Breast epithelium (tissue), 3 donors: ENCODE measurements at regions not wholly inside any gene's neighbourhood (a gene's known extent, or its start where the extent isn't known, plus 50 kb on each side); places are given as distances from the start of the nearest gene placed in this dataset.

Experiments used
- POLR2AphosphoS5 ChIP-seq, 3 donors: sonication (generic); formaldehyde crosslinking; IDR thresholded peaks; one replicate each; pipeline ENCODE4 v1.6.1; 2017; ENCODE audit warnings: antibody characterized with exemption in 3 of 3
- TF ChIP-seq, protein P1 (sequence below), 3 donors: fragments of 450-650 bp; IDR thresholded peaks; one replicate each; pipeline ENCODE4 v1.5.1; 2016 to 2017; ENCODE audit warnings: antibody characterized with exemption in 3 of 3, mild to moderate bottlenecking in 3 of 3, moderate library complexity in 3 of 3

- TF ChIP-seq, protein P1, sequence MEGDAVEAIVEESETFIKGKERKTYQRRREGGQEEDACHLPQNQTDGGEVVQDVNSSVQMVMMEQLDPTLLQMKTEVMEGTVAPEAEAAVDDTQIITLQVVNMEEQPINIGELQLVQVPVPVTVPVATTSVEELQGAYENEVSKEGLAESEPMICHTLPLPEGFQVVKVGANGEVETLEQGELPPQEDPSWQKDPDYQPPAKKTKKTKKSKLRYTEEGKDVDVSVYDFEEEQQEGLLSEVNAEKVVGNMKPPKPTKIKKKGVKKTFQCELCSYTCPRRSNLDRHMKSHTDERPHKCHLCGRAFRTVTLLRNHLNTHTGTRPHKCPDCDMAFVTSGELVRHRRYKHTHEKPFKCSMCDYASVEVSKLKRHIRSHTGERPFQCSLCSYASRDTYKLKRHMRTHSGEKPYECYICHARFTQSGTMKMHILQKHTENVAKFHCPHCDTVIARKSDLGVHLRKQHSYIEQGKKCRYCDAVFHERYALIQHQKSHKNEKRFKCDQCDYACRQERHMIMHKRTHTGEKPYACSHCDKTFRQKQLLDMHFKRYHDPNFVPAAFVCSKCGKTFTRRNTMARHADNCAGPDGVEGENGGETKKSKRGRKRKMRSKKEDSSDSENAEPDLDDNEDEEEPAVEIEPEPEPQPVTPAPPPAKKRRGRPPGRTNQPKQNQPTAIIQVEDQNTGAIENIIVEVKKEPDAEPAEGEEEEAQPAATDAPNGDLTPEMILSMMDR (IDR thresholded peaks at IDR 0.05): no peak
- TF ChIP-seq POLR2AphosphoS5 (IDR thresholded peaks at IDR 0.05): no peak
These were observed 1232.3 kb downstream of the TBC1D22A start for GRCh38 chr22:47994601-47995263.
